Amniotic stem cell (primary cell): ENCODE measurements at regions not wholly inside any gene's neighbourhood (a gene's known extent, or its start where the extent isn't known, plus 50 kb on each side); places are given as distances from the start of the nearest gene placed in this dataset.
A peak's percentile ranks its signal among the peaks of the same experiment; 100 is the strongest.
"Not testable (repeated sequence)": the region's sequence is repeated elsewhere in the genome, so short reads cannot be mapped to it uniquely, and the experiment has no call there.

Experiments used
- DNase-seq: peaks from one replicate; lab custom pipeline; 2025; lab: John Stamatoyannopoulos, UW

GRCh38 chr10:52540479-52540984, 226.5 kb downstream of the DKK1 start:
- DNase-seq = no peak

- DNase-seq = no peak
Measured at GRCh38 chr10:52541006-52541473, 227.0 kb downstream of the DKK1 start.

GRCh38 chr10:52542906-52543305, 228.8 kb downstream of the DKK1 start:
- DNase-seq = no peak

- DNase-seq = no peak
Measured at GRCh38 chr10:52551046-52551445, 221.5 kb downstream of the MBL2 start.

GRCh38 chr10:52558090-52558489, 214.5 kb downstream of the MBL2 start:
- DNase-seq = no peak

GRCh38 chr10:52561322-52561721, 211.3 kb downstream of the MBL2 start:
- no peak for DNase-seq

- DNase-seq = no peak
Measured at GRCh38 chr10:52563360-52563759, 209.2 kb downstream of the MBL2 start.

- peak; percentile 71 for DNase-seq
Measured at GRCh38 chr10:52566471-52567246, 205.9 kb downstream of the MBL2 start.

- DNase-seq = no peak
Measured at GRCh38 chr10:52567247-52567580, 205.4 kb downstream of the MBL2 start.

- no peak for DNase-seq
Measured at GRCh38 chr10:52568309-52568708, 204.3 kb downstream of the MBL2 start.

GRCh38 chr10:52570490-52570889, 202.1 kb downstream of the MBL2 start:
- DNase-seq = no peak

GRCh38 chr10:52571018-52571417, 201.6 kb downstream of the MBL2 start:
- DNase-seq = no peak

GRCh38 chr10:52571516-52572182, 200.9 kb downstream of the MBL2 start:
- no peak for DNase-seq

GRCh38 chr10:52573347-52573746, 199.2 kb downstream of the MBL2 start:
- DNase-seq = no peak

GRCh38 chr10:52574697-52575096, 197.9 kb downstream of the MBL2 start:
- DNase-seq = no peak

- no peak for DNase-seq
Measured at GRCh38 chr10:52577047-52577446, 195.5 kb downstream of the MBL2 start.

GRCh38 chr10:52578871-52579405, 193.6 kb downstream of the MBL2 start:
- no peak for DNase-seq

GRCh38 chr10:52581636-52582035, 190.9 kb downstream of the MBL2 start:
- not testable (repeated sequence) for DNase-seq

GRCh38 chr10:52583336-52583735, 189.2 kb downstream of the MBL2 start:
- no peak for DNase-seq

- DNase-seq = no peak
Measured at GRCh38 chr10:52586710-52587109, 185.9 kb downstream of the MBL2 start.

GRCh38 chr10:52597189-52597863, 175.3 kb downstream of the MBL2 start:
- no peak for DNase-seq

- no peak for DNase-seq
Measured at GRCh38 chr10:52598936-52599335, 173.6 kb downstream of the MBL2 start.
